ENCODE measurements at regions not wholly inside any gene's neighbourhood (a gene's known extent, or its start where the extent isn't known, plus 50 kb on each side); places are given as distances from the start of the nearest gene placed in this dataset.

- TF ChIP-seq CTCF (IDR thresholded peaks at IDR 0.05) (no peak), ZFX (IDR thresholded peaks at IDR 0.05; ENCODE audit: borderline replicate concordance) (no peak)
These were observed 162.3 kb upstream of the CYLC2 start for GRCh38 chr9:102832814-102833213.
